ENCODE measurements at regions not wholly inside any gene's neighbourhood (a gene's known extent, or its start where the extent isn't known, plus 50 kb on each side); places are given as distances from the start of the nearest gene placed in this dataset.
A peak's percentile ranks its signal among the peaks of the same experiment; 100 is the strongest.

- no peak overlapping the region for H2BK15ac ChIP-seq (ENCODE audit: low read length)
- H4K8ac ChIP-seq (ENCODE audit: low read depth, low read length) = no peak overlapping the region
- H3K27ac ChIP-seq (replicated peaks; ENCODE audit: low read length) = no peak overlapping the region
- H2BK12ac ChIP-seq (ENCODE audit: low read length) = no peak overlapping the region
- DNase-seq (ENCODE audit: low spot score) = no peak
- no peak overlapping the region for H2BK5ac ChIP-seq (ENCODE audit: low read length)
- H3K9me3 ChIP-seq (replicated peaks in 1 of 2; ENCODE audit: control insufficient read depth in 2 of 2, insufficient read depth in 1 of 2, low read depth in 1 of 2, low read length in 2 of 2) = peaks cover 0 to 2% of the 10 kb centered on the region in 2 donors
- peak overlapping the region; percentile 26 for H2AFZ ChIP-seq (ENCODE audit: low read length)
- no CpG with 5 or more reads among the region's 12 CpGs for WGBS, 2 donors (ENCODE audit: extremely low coverage in 2 of 2, insufficient read length in 2 of 2, insufficient replicate concordance in 1 of 2)
- H3K27me3 ChIP-seq (ENCODE audit: control insufficient read depth in 3 of 3, insufficient read depth in 3 of 3, low read depth in 1 of 3, low read length in 3 of 3) = no peaks in the 10 kb centered on the region
- H2BK120ac ChIP-seq (ENCODE audit: low read depth, low read length) = no peak overlapping the region
- H3K23ac ChIP-seq (ENCODE audit: low read depth, low read length, poor library complexity) = no peak overlapping the region
- no peak overlapping the region for H2AK5ac ChIP-seq (ENCODE audit: low read depth, low read length)
- H3K9ac ChIP-seq (ENCODE audit: low read depth, low read length, poor library complexity) = no peak overlapping the region
- no peaks in the 10 kb centered on the region for H3K36me3 ChIP-seq (replicated peaks in 1 of 2; ENCODE audit: control insufficient read depth in 2 of 2, insufficient read depth in 2 of 2, low read length in 2 of 2)
- no peaks in the 10 kb centered on the region for H3K4me1 ChIP-seq (ENCODE audit: control insufficient read depth in 2 of 2, insufficient read depth in 1 of 2, low read depth in 1 of 2, low read length in 2 of 2)
- no peak overlapping the region for H3K18ac ChIP-seq (ENCODE audit: low read length)
- H3K4ac ChIP-seq (ENCODE audit: low read length) = no peak overlapping the region
- H3K4me2 ChIP-seq (ENCODE audit: insufficient read depth, low read length, poor library complexity, severe bottlenecking) = no peak overlapping the region
- peaks cover 2% of the 10 kb centered on the region for H3K79me1 ChIP-seq (ENCODE audit: low read depth, low read length)
- H4K91ac ChIP-seq (ENCODE audit: low read depth, low read length, poor library complexity) = no peak overlapping the region
- H3K14ac ChIP-seq (ENCODE audit: low read length) = no peak overlapping the region
- H3K4me3 ChIP-seq (ENCODE audit: low read length in 2 of 2) = no peak overlapping the region
Measured at GRCh38 chr6:2492686-2493523, 247.5 kb upstream of the GMDS start.

- no peak overlapping the region for H2BK15ac ChIP-seq (ENCODE audit: low read length)
- H3K4me3 ChIP-seq (ENCODE audit: low read length in 2 of 2) = peak overlapping the region in 1 of 2 donors; percentile 73
- DNase-seq (ENCODE audit: low spot score) = no peak
- H3K23ac ChIP-seq (ENCODE audit: low read depth, low read length, poor library complexity) = peak overlapping the region; percentile 99
- peak overlapping the region; percentile 91 for H3K14ac ChIP-seq (ENCODE audit: low read length)
- H3K4ac ChIP-seq (ENCODE audit: low read length) = no peak overlapping the region
- no peak overlapping the region for H4K8ac ChIP-seq (ENCODE audit: low read depth, low read length)
- H3K9me3 ChIP-seq (replicated peaks in 1 of 2; ENCODE audit: control insufficient read depth in 2 of 2, insufficient read depth in 1 of 2, low read depth in 1 of 2, low read length in 2 of 2) = peaks cover 0 to 2% of the 10 kb centered on the region in 2 donors
- H2BK5ac ChIP-seq (ENCODE audit: low read length) = no peak overlapping the region
- no peak overlapping the region for H2BK12ac ChIP-seq (ENCODE audit: low read length)
- H2BK120ac ChIP-seq (ENCODE audit: low read depth, low read length) = no peak overlapping the region
- no peak overlapping the region for H2AFZ ChIP-seq (ENCODE audit: low read length)
- H3K27me3 ChIP-seq (ENCODE audit: control insufficient read depth in 3 of 3, insufficient read depth in 3 of 3, low read depth in 1 of 3, low read length in 3 of 3) = peaks cover 0 to 4% (median 0%) of the 10 kb centered on the region in 3 experiments
- no peak overlapping the region for H3K27ac ChIP-seq (replicated peaks; ENCODE audit: low read length)
- no peaks in the 10 kb centered on the region for H3K4me1 ChIP-seq (ENCODE audit: control insufficient read depth in 2 of 2, insufficient read depth in 1 of 2, low read depth in 1 of 2, low read length in 2 of 2)
- no peak overlapping the region for H2AK5ac ChIP-seq (ENCODE audit: low read depth, low read length)
- no peak overlapping the region for H3K18ac ChIP-seq (ENCODE audit: low read length)
- H3K79me1 ChIP-seq (ENCODE audit: low read depth, low read length) = peaks cover 2% of the 10 kb centered on the region
- H3K9ac ChIP-seq (ENCODE audit: low read depth, low read length, poor library complexity) = peak overlapping the region; percentile 10
- H3K4me2 ChIP-seq (ENCODE audit: insufficient read depth, low read length, poor library complexity, severe bottlenecking) = no peak overlapping the region
- no peaks in the 10 kb centered on the region for H3K36me3 ChIP-seq (replicated peaks in 1 of 2; ENCODE audit: control insufficient read depth in 2 of 2, insufficient read depth in 2 of 2, low read length in 2 of 2)
- peak overlapping the region; percentile 92 for H4K91ac ChIP-seq (ENCODE audit: low read depth, low read length, poor library complexity)
- 100% methylated on average over 1 of the region's 14 CpGs; no CpG with 5 or more reads in 1 of the 2 donors for WGBS, 2 donors (ENCODE audit: extremely low coverage in 2 of 2, insufficient read length in 2 of 2, insufficient replicate concordance in 1 of 2)
Measured at GRCh38 chr6:2491137-2491536, 245.7 kb upstream of the GMDS start.

GRCh38 chr6:2488578-2488977 is 243.2 kb upstream of the GMDS start:
- Histone ChIP-seq H3K27me3 (ENCODE audit: control insufficient read depth in 3 of 3, insufficient read depth in 3 of 3, low read depth in 1 of 3, low read length in 3 of 3) (peaks cover 0 to 4% (median 0%) of the 10 kb centered on the region in 3 experiments), H3K14ac (ENCODE audit: low read length) (no peak overlapping the region), H3K79me1 (ENCODE audit: low read depth, low read length) (peaks cover 2% of the 10 kb centered on the region), H2BK15ac (ENCODE audit: low read length) (no peak overlapping the region), H2BK5ac (ENCODE audit: low read length) (no peak overlapping the region), H2AK5ac (ENCODE audit: low read depth, low read length) (no peak overlapping the region), H3K4me3 (ENCODE audit: low read length in 2 of 2) (no peak overlapping the region), H3K36me3 (replicated peaks in 1 of 2; ENCODE audit: control insufficient read depth in 2 of 2, insufficient read depth in 2 of 2, low read length in 2 of 2) (no peaks in the 10 kb centered on the region), H3K4me1 (ENCODE audit: control insufficient read depth in 2 of 2, insufficient read depth in 1 of 2, low read depth in 1 of 2, low read length in 2 of 2) (no peaks in the 10 kb centered on the region), H2BK120ac (ENCODE audit: low read depth, low read length) (no peak overlapping the region), H4K91ac (ENCODE audit: low read depth, low read length, poor library complexity) (no peak overlapping the region), H3K27ac (replicated peaks; ENCODE audit: low read length) (no peak overlapping the region), H4K8ac (ENCODE audit: low read depth, low read length) (no peak overlapping the region), H3K9ac (ENCODE audit: low read depth, low read length, poor library complexity) (no peak overlapping the region), H3K9me3 (replicated peaks in 1 of 2; ENCODE audit: control insufficient read depth in 2 of 2, insufficient read depth in 1 of 2, low read depth in 1 of 2, low read length in 2 of 2) (peaks cover 0 to 2% of the 10 kb centered on the region in 2 donors), H3K18ac (ENCODE audit: low read length) (no peak overlapping the region), H2AFZ (ENCODE audit: low read length) (no peak overlapping the region), H3K4ac (ENCODE audit: low read length) (no peak overlapping the region), H3K23ac (ENCODE audit: low read depth, low read length, poor library complexity) (no peak overlapping the region), H3K4me2 (ENCODE audit: insufficient read depth, low read length, poor library complexity, severe bottlenecking) (no peak overlapping the region), H2BK12ac (ENCODE audit: low read length) (no peak overlapping the region)
- WGBS, 2 donors (ENCODE audit: extremely low coverage in 2 of 2, insufficient read length in 2 of 2, insufficient replicate concordance in 1 of 2) = no CpG with 5 or more reads among the region's 6 CpGs
- DNase-seq (ENCODE audit: low spot score) = no peak

GRCh38 chr6:2485116-2485515 is 239.7 kb upstream of the GMDS start:
- Histone ChIP-seq H2AK5ac (ENCODE audit: low read depth, low read length) (no peak overlapping the region), H3K4me1 (ENCODE audit: control insufficient read depth in 2 of 2, insufficient read depth in 1 of 2, low read depth in 1 of 2, low read length in 2 of 2) (no peaks in the 10 kb centered on the region), H2AFZ (ENCODE audit: low read length) (no peak overlapping the region), H2BK120ac (ENCODE audit: low read depth, low read length) (no peak overlapping the region), H3K18ac (ENCODE audit: low read length) (no peak overlapping the region), H3K27ac (replicated peaks; ENCODE audit: low read length) (no peak overlapping the region), H2BK12ac (ENCODE audit: low read length) (no peak overlapping the region), H4K8ac (ENCODE audit: low read depth, low read length) (no peak overlapping the region), H3K27me3 (ENCODE audit: control insufficient read depth in 3 of 3, insufficient read depth in 3 of 3, low read depth in 1 of 3, low read length in 3 of 3) (peaks cover 0 to 4% (median 0%) of the 10 kb centered on the region in 3 experiments), H3K23ac (ENCODE audit: low read depth, low read length, poor library complexity) (no peak overlapping the region), H3K79me1 (ENCODE audit: low read depth, low read length) (no peaks in the 10 kb centered on the region), H2BK15ac (ENCODE audit: low read length) (no peak overlapping the region), H3K4me3 (ENCODE audit: low read length in 2 of 2) (no peak overlapping the region), H3K9me3 (replicated peaks in 1 of 2; ENCODE audit: control insufficient read depth in 2 of 2, insufficient read depth in 1 of 2, low read depth in 1 of 2, low read length in 2 of 2) (peaks cover 2 to 10% of the 10 kb centered on the region in 2 donors), H3K4me2 (ENCODE audit: insufficient read depth, low read length, poor library complexity, severe bottlenecking) (no peak overlapping the region), H3K36me3 (replicated peaks in 1 of 2; ENCODE audit: control insufficient read depth in 2 of 2, insufficient read depth in 2 of 2, low read length in 2 of 2) (no peaks in the 10 kb centered on the region), H3K9ac (ENCODE audit: low read depth, low read length, poor library complexity) (no peak overlapping the region), H3K4ac (ENCODE audit: low read length) (no peak overlapping the region), H3K14ac (ENCODE audit: low read length) (no peak overlapping the region), H4K91ac (ENCODE audit: low read depth, low read length, poor library complexity) (no peak overlapping the region), H2BK5ac (ENCODE audit: low read length) (no peak overlapping the region)
- no CpG with 5 or more reads among the region's 7 CpGs for WGBS, 2 donors (ENCODE audit: extremely low coverage in 2 of 2, insufficient read length in 2 of 2, insufficient replicate concordance in 1 of 2)
- DNase-seq (ENCODE audit: low spot score) = no peak
